Thoracic aorta (tissue), 2 donors: ENCODE measurements at regions not wholly inside any gene's neighbourhood (a gene's known extent, or its start where the extent isn't known, plus 50 kb on each side); places are given as distances from the start of the nearest gene placed in this dataset.

Experiments
- ATAC-seq: fragments of 150-250 bp; one replicate; pipeline ENCODE4 v1.8.0; 2017; ENCODE audit warnings: low read depth; ENCODE audit not compliant: insufficient number of reproducible peaks, low FRiP score
- DNase-seq: peaks from one replicate; pipeline ENCODE4 v3.0.0-alpha.2; 2020; ENCODE audit warnings: low spot score
- H3K27ac ChIP-seq, 2 donors: fragments of 200-600 bp; sonication (generic); 1 replicate in 1 of 2; 2 replicates in 1 of 2; pipeline ENCODE4 v1.5.1; 2016; ENCODE audit warnings: mild to moderate bottlenecking in 2 of 2, moderate library complexity in 2 of 2
- H3K27me3 ChIP-seq: fragments of 200-600 bp; sonication (generic); replicated peaks from 2 replicates; pipeline ENCODE4 v1.6.0; 2016; ENCODE audit warnings: mild to moderate bottlenecking; ENCODE audit not compliant: insufficient read depth
- H3K36me3 ChIP-seq: fragments of 200-600 bp; sonication (generic); one replicate; pipeline ENCODE4 v1.5.1; 2016
- H3K4me1 ChIP-seq, 2 donors: fragments of 200-600 bp; sonication (generic); 1 replicate in 1 of 2; 2 replicates in 1 of 2; pipeline versions ENCODE4 v1.5.1 to v1.6.0; 2016; ENCODE audit warnings: low read depth in 2 of 2, mild to moderate bottlenecking in 1 of 2; ENCODE audit not compliant: control insufficient read depth in 1 of 2
- H3K4me3 ChIP-seq: fragments of 200-600 bp; sonication (generic); 2 replicates; pipeline ENCODE4 v1.5.1; 2016; ENCODE audit warnings: mild to moderate bottlenecking
- H3K9me3 ChIP-seq: fragments of 200-600 bp; sonication (generic); 2 replicates; pipeline ENCODE4 v1.5.1; 2016
- TF ChIP-seq, protein P1 (sequence below): fragments of 200-600 bp; sonication (generic); IDR thresholded peaks from one replicate; pipeline ENCODE4 v1.5.1; 2019; ENCODE audit warnings: antibody characterized with exemption

DNA sequence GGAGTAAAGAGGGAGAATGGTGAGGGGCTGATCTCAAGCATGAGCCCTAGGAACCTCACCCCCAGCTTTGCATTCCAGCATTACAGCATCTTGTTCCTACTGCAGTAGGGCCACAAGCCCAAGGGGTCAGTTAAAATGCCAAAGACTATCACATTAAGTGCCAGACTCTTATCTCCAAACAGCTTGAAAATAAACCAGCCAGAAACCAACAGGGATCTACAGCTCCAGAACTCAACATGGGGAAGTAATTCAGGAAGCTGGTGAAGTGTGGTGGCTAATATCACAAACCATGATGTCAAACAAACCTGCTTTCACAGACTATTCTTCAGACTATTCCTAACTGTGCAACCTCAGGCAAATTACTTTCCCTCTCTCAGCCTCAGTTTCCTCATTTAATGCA is 278.3 kb downstream of the TNS1 start:
- ATAC-seq, result no peak
- no peaks in the 10 kb centered on the region for H3K9me3 ChIP-seq
- TF ChIP-seq, protein P1, sequence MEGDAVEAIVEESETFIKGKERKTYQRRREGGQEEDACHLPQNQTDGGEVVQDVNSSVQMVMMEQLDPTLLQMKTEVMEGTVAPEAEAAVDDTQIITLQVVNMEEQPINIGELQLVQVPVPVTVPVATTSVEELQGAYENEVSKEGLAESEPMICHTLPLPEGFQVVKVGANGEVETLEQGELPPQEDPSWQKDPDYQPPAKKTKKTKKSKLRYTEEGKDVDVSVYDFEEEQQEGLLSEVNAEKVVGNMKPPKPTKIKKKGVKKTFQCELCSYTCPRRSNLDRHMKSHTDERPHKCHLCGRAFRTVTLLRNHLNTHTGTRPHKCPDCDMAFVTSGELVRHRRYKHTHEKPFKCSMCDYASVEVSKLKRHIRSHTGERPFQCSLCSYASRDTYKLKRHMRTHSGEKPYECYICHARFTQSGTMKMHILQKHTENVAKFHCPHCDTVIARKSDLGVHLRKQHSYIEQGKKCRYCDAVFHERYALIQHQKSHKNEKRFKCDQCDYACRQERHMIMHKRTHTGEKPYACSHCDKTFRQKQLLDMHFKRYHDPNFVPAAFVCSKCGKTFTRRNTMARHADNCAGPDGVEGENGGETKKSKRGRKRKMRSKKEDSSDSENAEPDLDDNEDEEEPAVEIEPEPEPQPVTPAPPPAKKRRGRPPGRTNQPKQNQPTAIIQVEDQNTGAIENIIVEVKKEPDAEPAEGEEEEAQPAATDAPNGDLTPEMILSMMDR, result no peak

DNA sequence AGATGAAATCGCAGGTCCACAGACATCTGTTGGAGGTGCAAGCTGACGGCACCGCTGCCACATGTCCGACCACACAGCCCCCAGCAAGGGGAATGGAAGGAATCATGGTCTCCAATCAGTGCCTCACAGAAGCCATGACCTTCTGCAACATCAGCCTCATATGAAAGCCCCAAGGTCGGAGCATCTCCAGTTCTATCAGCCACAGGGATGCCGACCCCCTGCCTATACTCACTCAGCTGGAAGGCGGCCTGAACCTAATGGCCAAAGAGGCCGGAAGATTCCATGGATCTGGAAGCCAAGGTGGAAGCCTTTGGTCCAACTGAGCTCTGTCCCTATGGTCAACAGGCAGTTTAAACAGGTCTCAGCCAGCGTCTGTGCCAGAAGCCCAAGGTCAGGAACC is 278.8 kb downstream of the TNS1 start:
- Histone ChIP-seq H3K4me1 (peaks cover 0 to 18% of the 10 kb centered on the region in 2 donors), H3K4me3 (no peak overlapping the region), H3K36me3 (peaks cover 11% of the 10 kb centered on the region), H3K27ac (no peak overlapping the region), H3K27me3 (no peaks in the 10 kb centered on the region), H3K9me3 (no peaks in the 10 kb centered on the region)
- ATAC-seq, result no peak
- TF ChIP-seq, protein P1, result no peak
- no peak for DNase-seq

More for the DNA sequence above, 278.3 kb downstream of the TNS1 start:
- H3K36me3 ChIP-seq, result peaks cover 7% of the 10 kb centered on the region
- H3K4me3 ChIP-seq, result no peak overlapping the region
- H3K27ac ChIP-seq, result no peak overlapping the region
- no peaks in the 10 kb centered on the region for H3K27me3 ChIP-seq
- H3K4me1 ChIP-seq, result peaks cover 2 to 23% of the 10 kb centered on the region in 2 donors
- no peak for DNase-seq

DNA sequence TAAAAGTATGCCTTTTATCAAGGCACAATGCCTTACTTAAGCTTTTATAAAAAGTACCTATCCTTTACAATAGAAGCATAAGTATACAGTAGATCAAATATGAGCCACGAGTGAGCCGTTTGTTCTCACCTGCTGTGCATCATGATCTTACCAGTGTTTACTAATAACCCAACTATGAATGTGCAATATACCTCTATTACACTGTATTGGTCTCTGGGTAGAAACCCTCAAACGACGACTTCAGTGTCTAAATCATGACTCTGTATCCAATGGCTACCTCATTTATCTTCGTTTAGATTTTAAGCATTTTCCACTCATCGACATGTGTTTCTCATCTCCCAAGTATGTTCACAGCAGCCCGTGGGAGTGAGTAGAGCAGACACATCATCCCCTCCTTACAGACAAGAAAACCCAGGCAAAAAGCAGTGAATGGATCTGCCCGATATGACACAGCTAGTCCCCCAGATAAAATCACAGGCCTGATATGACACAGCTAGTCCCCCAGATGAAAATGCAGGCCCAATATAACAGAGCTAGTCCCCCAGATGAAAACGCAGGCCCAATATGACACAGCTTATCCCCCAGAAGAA is 279.8 kb downstream of the TNS1 start:
- H3K9me3 ChIP-seq, result no peaks in the 10 kb centered on the region
- ATAC-seq, result no peak
- H3K27me3 ChIP-seq, result no peaks in the 10 kb centered on the region
- H3K4me1 ChIP-seq, result peaks cover 0 to 8% of the 10 kb centered on the region in 2 donors
- TF ChIP-seq, protein P1, result no peak
- H3K4me3 ChIP-seq, result no peak overlapping the region
- H3K27ac ChIP-seq, result no peak overlapping the region
- H3K36me3 ChIP-seq, result peaks cover 15% of the 10 kb centered on the region
- DNase-seq, result no peak

DNA sequence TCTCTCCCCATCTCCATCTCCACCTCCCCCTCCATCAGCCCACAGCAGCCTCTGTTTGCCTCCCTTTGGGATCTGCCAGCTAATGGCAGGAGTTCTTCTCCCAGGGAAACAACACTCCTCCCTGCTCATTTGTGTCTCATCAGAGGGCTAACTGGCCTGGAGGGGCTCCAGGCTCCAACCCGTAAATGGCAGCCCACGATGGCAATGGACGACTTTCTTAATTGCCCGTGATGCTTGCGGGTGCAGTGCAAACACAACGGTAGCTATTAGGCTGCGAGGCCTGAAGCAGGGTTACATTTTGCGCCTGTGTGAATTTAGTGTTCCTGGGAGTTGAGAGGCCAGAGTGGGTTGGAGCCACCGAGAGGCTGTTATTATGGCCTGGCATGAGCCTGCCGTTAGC is 285.1 kb downstream of the TNS1 start:
- TF ChIP-seq, protein P1, result no peak
- H3K36me3 ChIP-seq, result peaks cover 21% of the 10 kb centered on the region
- no peak overlapping the region for H3K4me3 ChIP-seq
- H3K4me1 ChIP-seq, result peaks cover 14 to 34% of the 10 kb centered on the region in 2 donors
- no peaks in the 10 kb centered on the region for H3K9me3 ChIP-seq
- no peak for ATAC-seq
- no peak for DNase-seq
- no peaks in the 10 kb centered on the region for H3K27me3 ChIP-seq
- no peak overlapping the region for H3K27ac ChIP-seq

DNA sequence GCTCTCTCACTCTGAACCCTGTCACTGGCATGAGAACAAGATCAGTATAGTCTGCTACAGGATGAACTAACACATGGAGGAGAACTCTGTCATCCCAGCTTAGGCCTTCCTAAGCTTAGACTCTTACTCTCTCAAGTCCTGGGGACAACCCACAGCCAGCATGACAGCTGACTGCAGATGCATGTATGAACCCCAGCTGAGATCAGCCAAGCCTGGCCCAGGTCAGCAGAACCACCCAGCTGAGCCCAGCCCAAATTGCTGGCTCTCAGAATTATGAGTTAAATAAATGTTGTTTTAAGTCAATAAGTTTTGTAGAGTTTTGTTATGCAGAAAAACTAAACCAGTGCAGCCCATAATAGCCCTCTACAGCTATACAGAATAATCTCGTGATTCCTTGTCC is 287.3 kb downstream of the TNS1 start:
- Histone ChIP-seq H3K9me3 (no peaks in the 10 kb centered on the region), H3K27ac (peak overlapping the region; percentile 48 to 71), H3K36me3 (peaks cover 19% of the 10 kb centered on the region), H3K4me1 (peaks cover 14 to 34% of the 10 kb centered on the region in 2 donors), H3K4me3 (no peak overlapping the region), H3K27me3 (no peaks in the 10 kb centered on the region)
- TF ChIP-seq, protein P1, result no peak
- DNase-seq (no peak), ATAC-seq (no peak)
